ENCODE measurements at regions not wholly inside any gene's neighbourhood (a gene's known extent, or its start where the extent isn't known, plus 50 kb on each side); places are given as distances from the start of the nearest gene placed in this dataset.

GRCh38 chr10:110360857-110361474 is 56.2 kb upstream of the SMNDC1 start:
- TF ChIP-seq, protein P1, sequence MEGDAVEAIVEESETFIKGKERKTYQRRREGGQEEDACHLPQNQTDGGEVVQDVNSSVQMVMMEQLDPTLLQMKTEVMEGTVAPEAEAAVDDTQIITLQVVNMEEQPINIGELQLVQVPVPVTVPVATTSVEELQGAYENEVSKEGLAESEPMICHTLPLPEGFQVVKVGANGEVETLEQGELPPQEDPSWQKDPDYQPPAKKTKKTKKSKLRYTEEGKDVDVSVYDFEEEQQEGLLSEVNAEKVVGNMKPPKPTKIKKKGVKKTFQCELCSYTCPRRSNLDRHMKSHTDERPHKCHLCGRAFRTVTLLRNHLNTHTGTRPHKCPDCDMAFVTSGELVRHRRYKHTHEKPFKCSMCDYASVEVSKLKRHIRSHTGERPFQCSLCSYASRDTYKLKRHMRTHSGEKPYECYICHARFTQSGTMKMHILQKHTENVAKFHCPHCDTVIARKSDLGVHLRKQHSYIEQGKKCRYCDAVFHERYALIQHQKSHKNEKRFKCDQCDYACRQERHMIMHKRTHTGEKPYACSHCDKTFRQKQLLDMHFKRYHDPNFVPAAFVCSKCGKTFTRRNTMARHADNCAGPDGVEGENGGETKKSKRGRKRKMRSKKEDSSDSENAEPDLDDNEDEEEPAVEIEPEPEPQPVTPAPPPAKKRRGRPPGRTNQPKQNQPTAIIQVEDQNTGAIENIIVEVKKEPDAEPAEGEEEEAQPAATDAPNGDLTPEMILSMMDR (IDR thresholded peaks at IDR 0.05; ENCODE audit: low read length) = no peak
- TF ChIP-seq EZH2 (IDR thresholded peaks at IDR 0.05; ENCODE audit: borderline replicate concordance, low read length) = no peak

Measured in OCI-LY1 (cell line).